OCI-LY1 (cell line): ENCODE measurements at regions not wholly inside any gene's neighbourhood (a gene's known extent, or its start where the extent isn't known, plus 50 kb on each side); places are given as distances from the start of the nearest gene placed in this dataset.
"Not testable (repeated sequence)": the region's sequence is repeated elsewhere in the genome, so short reads cannot be mapped to it uniquely, and the experiment has no call there.

Experiments used
- H2AFZ ChIP-seq: fragments of 200-600 bp; sonication (generic), shearing (Covaris generic); 2 replicates; pipeline ENCODE4 v1.6.0; 2014; ENCODE audit warnings: antibody characterized with exemption, mild to moderate bottlenecking, low read length
- H3F3A ChIP-seq: fragments of 200-600 bp; sonication (generic), shearing (Covaris generic); 2 replicates; pipeline ENCODE4 v1.6.0; 2014; ENCODE audit warnings: mild to moderate bottlenecking, antibody characterized with exemption, low read length, moderate library complexity; ENCODE audit not compliant: insufficient read depth
- H3K27ac ChIP-seq: fragments of 200-600 bp; sonication (generic); 2 replicates; pipeline ENCODE4 v1.5.1; 2014; ENCODE audit warnings: low read length, mixed run types, mild to moderate bottlenecking, low read depth; ENCODE audit not compliant: poor library complexity, severe bottlenecking
- H3K27me3 ChIP-seq: fragments of 200-600 bp; sonication (generic); 2 replicates; pipeline ENCODE4 v1.6.0; 2014; ENCODE audit warnings: antibody characterized with exemption, mild to moderate bottlenecking, low read length, moderate library complexity; ENCODE audit not compliant: insufficient read depth
- H3K36me3 ChIP-seq: fragments of 200-600 bp; sonication (generic); 2 replicates; pipeline ENCODE4 v1.6.1; 2014; ENCODE audit warnings: mild to moderate bottlenecking, antibody characterized with exemption, low read length, moderate library complexity, mixed read lengths; ENCODE audit not compliant: insufficient read depth
- H3K4me1 ChIP-seq: fragments of 200-600 bp; sonication (generic); 2 replicates; pipeline ENCODE4 v1.5.1; 2014; ENCODE audit warnings: mild to moderate bottlenecking, low read length, moderate library complexity; ENCODE audit not compliant: insufficient read depth, severe bottlenecking
- H3K4me2 ChIP-seq: fragments of 200-600 bp; sonication (generic), shearing (Covaris generic); 2 replicates; pipeline ENCODE4 v1.6.1; 2014; ENCODE audit warnings: low read length
- H3K4me3 ChIP-seq: fragments of 200-600 bp; sonication (generic); 2 replicates; pipeline ENCODE4 v1.5.1; 2014; ENCODE audit warnings: low read length, low read depth, mild to moderate bottlenecking, mixed read lengths; ENCODE audit not compliant: poor library complexity, severe bottlenecking
- H3K79me2 ChIP-seq: fragments of 200-600 bp; shearing (Covaris generic); 2 replicates; pipeline ENCODE4 v1.6.1; 2016; ENCODE audit warnings: mixed run types, low read length, mixed read lengths; ENCODE audit not compliant: insufficient read depth
- H3K9ac ChIP-seq: fragments of 200-600 bp; sonication (generic), shearing (Covaris generic); 2 replicates; pipeline ENCODE4 v1.6.1; 2014; ENCODE audit warnings: mild to moderate bottlenecking, low read length, mixed read lengths
- H3K9me2 ChIP-seq: fragments of 200-600 bp; sonication (generic), shearing (Covaris generic); 2 replicates; pipeline ENCODE4 v1.6.1; 2014; ENCODE audit warnings: low read depth, mild to moderate bottlenecking, low read length, mixed read lengths
- H3K9me3 ChIP-seq: fragments of 200-600 bp; shearing (Covaris generic); 2 replicates; pipeline ENCODE4 v1.6.1; 2014; ENCODE audit warnings: low read length, mixed read lengths
- H4K20me1 ChIP-seq: fragments of 200-600 bp; sonication (generic), shearing (Covaris generic); 2 replicates; pipeline ENCODE4 v1.6.0; 2016; ENCODE audit warnings: mild to moderate bottlenecking, low read length; ENCODE audit not compliant: insufficient read depth
- EZH2 ChIP-seq: fragments of 200-600 bp; sonication (generic), shearing (Covaris generic); IDR thresholded peaks from 2 replicates; pipeline ENCODE4 v1.8.0; 2017; ENCODE audit warnings: borderline replicate concordance, mixed run types, mild to moderate bottlenecking, antibody characterized with exemption, low read length, moderate library complexity, mixed read lengths
- TF ChIP-seq, protein P1 (sequence below): fragments of 200-600 bp; sonication (generic), shearing (Covaris generic); IDR thresholded peaks from 2 replicates; pipeline ENCODE4 v1.5.1; 2017; ENCODE audit warnings: mild to moderate bottlenecking, antibody characterized with exemption, low read length, moderate library complexity, mixed read lengths

- H4K20me1 ChIP-seq, result no peaks in the 10 kb centered on the region
- no peaks in the 10 kb centered on the region for H3K9me2 ChIP-seq
- no peaks in the 10 kb centered on the region for H3K27me3 ChIP-seq
- H3K4me3 ChIP-seq, result no peak overlapping the region
- H3K4me2 ChIP-seq, result no peak overlapping the region
- TF ChIP-seq, protein P1, sequence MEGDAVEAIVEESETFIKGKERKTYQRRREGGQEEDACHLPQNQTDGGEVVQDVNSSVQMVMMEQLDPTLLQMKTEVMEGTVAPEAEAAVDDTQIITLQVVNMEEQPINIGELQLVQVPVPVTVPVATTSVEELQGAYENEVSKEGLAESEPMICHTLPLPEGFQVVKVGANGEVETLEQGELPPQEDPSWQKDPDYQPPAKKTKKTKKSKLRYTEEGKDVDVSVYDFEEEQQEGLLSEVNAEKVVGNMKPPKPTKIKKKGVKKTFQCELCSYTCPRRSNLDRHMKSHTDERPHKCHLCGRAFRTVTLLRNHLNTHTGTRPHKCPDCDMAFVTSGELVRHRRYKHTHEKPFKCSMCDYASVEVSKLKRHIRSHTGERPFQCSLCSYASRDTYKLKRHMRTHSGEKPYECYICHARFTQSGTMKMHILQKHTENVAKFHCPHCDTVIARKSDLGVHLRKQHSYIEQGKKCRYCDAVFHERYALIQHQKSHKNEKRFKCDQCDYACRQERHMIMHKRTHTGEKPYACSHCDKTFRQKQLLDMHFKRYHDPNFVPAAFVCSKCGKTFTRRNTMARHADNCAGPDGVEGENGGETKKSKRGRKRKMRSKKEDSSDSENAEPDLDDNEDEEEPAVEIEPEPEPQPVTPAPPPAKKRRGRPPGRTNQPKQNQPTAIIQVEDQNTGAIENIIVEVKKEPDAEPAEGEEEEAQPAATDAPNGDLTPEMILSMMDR, result no peak
- no peak for TF ChIP-seq EZH2
- no peaks in the 10 kb centered on the region for H3K79me2 ChIP-seq
- no peaks in the 10 kb centered on the region for H3K36me3 ChIP-seq
- H3K9me3 ChIP-seq, result no peaks in the 10 kb centered on the region
- H3F3A ChIP-seq, result no peaks in the 10 kb centered on the region
- H3K4me1 ChIP-seq, result peaks cover 37% of the 10 kb centered on the region
- H3K27ac ChIP-seq, result peak overlapping the region; percentile 42
- no peak overlapping the region for H3K9ac ChIP-seq
- H2AFZ ChIP-seq, result no peak overlapping the region
These were observed 83.7 kb downstream of the PMAIP1 start for GRCh38 chr18:59983506-59983905.

GRCh38 chr18:59980188-59980637, 80.4 kb downstream of the PMAIP1 start:
- Histone ChIP-seq H3K27me3 (no peaks in the 10 kb centered on the region), H3K4me2 (no peak overlapping the region; the same call in 1 of the 2 replicates), H3F3A (no peaks in the 10 kb centered on the region), H3K36me3 (no peaks in the 10 kb centered on the region), H3K79me2 (no peaks in the 10 kb centered on the region), H3K9me3 (no peaks in the 10 kb centered on the region), H4K20me1 (no peaks in the 10 kb centered on the region), H3K9me2 (no peaks in the 10 kb centered on the region), H3K4me3 (no peak overlapping the region), H3K9ac (no peak overlapping the region), H3K4me1 (peaks cover 32% of the 10 kb centered on the region), H3K27ac (peak overlapping the region; percentile 44), H2AFZ (no peak overlapping the region)
- TF ChIP-seq, protein P1, result no peak
- TF ChIP-seq EZH2, result no peak

DNA sequence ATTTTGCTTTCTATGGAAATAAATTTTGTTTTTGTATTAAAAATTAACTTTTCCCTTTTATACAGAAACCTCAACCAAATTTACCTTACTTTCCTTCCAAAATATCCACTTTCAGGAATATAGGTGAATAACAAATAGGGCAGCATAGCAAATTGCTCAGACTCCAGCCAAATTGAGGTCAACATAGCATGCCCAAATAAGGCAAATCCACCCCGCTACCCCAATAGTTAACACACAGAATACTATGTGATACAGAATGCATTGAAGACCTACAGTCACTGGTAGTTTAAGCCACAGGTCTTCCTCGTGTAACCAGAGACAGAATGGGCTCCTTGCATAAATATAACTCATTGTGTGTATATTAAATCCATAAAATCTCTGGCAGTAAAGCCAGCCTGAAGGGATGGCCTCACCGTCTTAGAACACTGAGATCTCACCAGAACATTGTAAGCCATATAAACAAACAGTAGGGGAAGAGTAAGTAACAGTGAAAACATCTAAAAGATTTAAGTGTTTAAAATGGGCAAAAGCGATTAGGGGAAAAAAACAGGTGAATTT, 72.2 kb downstream of the PMAIP1 start:
- Histone ChIP-seq H3F3A (no peaks in the 10 kb centered on the region), H3K4me3 (no peak overlapping the region), H3K9me2 (no peaks in the 10 kb centered on the region), H3K4me1 (peaks cover 5% of the 10 kb centered on the region), H2AFZ (no peak overlapping the region), H3K79me2 (no peaks in the 10 kb centered on the region), H3K36me3 (no peaks in the 10 kb centered on the region), H3K4me2 (no peak overlapping the region), H3K27me3 (no peaks in the 10 kb centered on the region), H4K20me1 (no peaks in the 10 kb centered on the region), H3K9me3 (no peaks in the 10 kb centered on the region), H3K9ac (no peak overlapping the region), H3K27ac (no peak overlapping the region)
- TF ChIP-seq EZH2, result no peak
- TF ChIP-seq, protein P1, result no peak

- not testable (repeated sequence) for H2AFZ ChIP-seq, H3K4me3 ChIP-seq
These were observed 71.3 kb downstream of the PMAIP1 start for GRCh38 chr18:59971144-59971543.

DNA sequence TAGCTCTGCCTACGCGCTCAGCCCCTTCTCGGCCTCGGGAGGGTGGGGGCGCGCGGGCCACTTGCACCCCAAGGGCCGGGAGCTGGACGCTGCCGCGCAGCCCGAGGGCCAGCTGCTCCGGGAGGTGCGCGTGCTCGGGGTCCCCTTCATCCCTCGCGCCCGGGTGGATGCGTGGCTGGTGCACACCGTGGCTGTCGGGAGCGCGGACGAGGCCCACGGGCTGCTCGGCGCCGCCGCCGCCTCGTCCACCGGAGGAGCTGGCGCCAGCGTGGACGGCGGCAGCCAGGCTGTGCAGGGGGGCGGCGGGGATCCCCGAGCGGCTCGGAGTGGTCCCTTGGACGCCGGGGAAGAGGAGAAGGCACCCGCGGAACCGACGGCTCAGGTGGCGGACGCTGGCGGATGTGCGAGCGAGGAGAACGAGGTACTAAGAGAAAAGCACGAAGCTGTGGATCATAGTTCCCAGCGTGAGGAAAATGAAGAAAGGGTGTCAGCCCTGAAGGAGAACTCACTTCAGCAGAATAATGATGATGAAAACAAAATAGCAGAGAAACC, 69.8 kb downstream of the PMAIP1 start:
- not testable (repeated sequence) for H3K79me2 ChIP-seq, H3K4me2 ChIP-seq, H3K9me2 ChIP-seq, H3K9ac ChIP-seq, H3F3A ChIP-seq, H3K27ac ChIP-seq, H3K9me3 ChIP-seq, H3K4me3 ChIP-seq, H2AFZ ChIP-seq, H3K36me3 ChIP-seq, H4K20me1 ChIP-seq, H3K27me3 ChIP-seq
- peaks cover 17% of the 10 kb centered on the region for H3K4me1 ChIP-seq

More at GRCh38 chr18:59971144-59971543, 71.3 kb downstream of the PMAIP1 start:
- not testable (repeated sequence) for H3K79me2 ChIP-seq, H3K9ac ChIP-seq, H3K27ac ChIP-seq, H3K27me3 ChIP-seq, H3F3A ChIP-seq, H3K9me3 ChIP-seq, H3K9me2 ChIP-seq, H4K20me1 ChIP-seq, H3K4me1 ChIP-seq, H3K4me2 ChIP-seq, H3K36me3 ChIP-seq
